Mucosa of rectum (tissue), 2 donors: ENCODE measurements at regions not wholly inside any gene's neighbourhood (a gene's known extent, or its start where the extent isn't known, plus 50 kb on each side); places are given as distances from the start of the nearest gene placed in this dataset.
A peak's percentile ranks its signal among the peaks of the same experiment; 100 is the strongest.

ENCODE experiments used
- H3K27ac ChIP-seq, 2 donors: one replicate each; pipeline ENCODE4 v1.7.0; 2013; ENCODE audit warnings: inconsistent platforms in 2 of 2, low read depth in 2 of 2, low read length in 2 of 2
- H3K27me3 ChIP-seq, 2 donors: one replicate each; pipeline ENCODE4 v1.7.0; 2013; ENCODE audit warnings: low read length in 2 of 2; ENCODE audit not compliant: control insufficient read depth in 2 of 2, insufficient read depth in 2 of 2
- H3K36me3 ChIP-seq, 2 donors: one replicate each; pipeline ENCODE4 v1.7.0; 2013; ENCODE audit warnings: low read length in 2 of 2; ENCODE audit not compliant: control insufficient read depth in 2 of 2, insufficient read depth in 2 of 2
- H3K4me1 ChIP-seq, 2 donors: one replicate each; pipeline ENCODE4 v1.7.0; 2013; ENCODE audit warnings: low read length in 2 of 2, mild to moderate bottlenecking in 1 of 2; ENCODE audit not compliant: control insufficient read depth in 2 of 2, insufficient read depth in 2 of 2
- H3K4me3 ChIP-seq, 2 donors: one replicate each; pipeline ENCODE4 v1.7.0; 2013; ENCODE audit warnings: low read length in 2 of 2
- H3K9ac ChIP-seq, 2 donors: one replicate each; pipeline ENCODE4 v1.7.0; 2013; ENCODE audit warnings: low read length in 2 of 2, low read depth in 1 of 2, mild to moderate bottlenecking in 1 of 2
- H3K9me3 ChIP-seq, 2 donors: one replicate each; pipeline ENCODE4 v1.7.0; 2013; ENCODE audit warnings: low read length in 2 of 2; ENCODE audit not compliant: control insufficient read depth in 2 of 2
- donor health status: healthy.
- donor health status: Normal muscosa, but diverticular disease.

- no peak overlapping the region for H3K4me3 ChIP-seq
- peak overlapping the region in 1 of 2 donors; percentile 5 for H3K27ac ChIP-seq
- no peaks in the 10 kb centered on the region for H3K9me3 ChIP-seq
- no peaks in the 10 kb centered on the region for H3K36me3 ChIP-seq
- H3K27me3 ChIP-seq: no peaks in the 10 kb centered on the region
- no peaks in the 10 kb centered on the region for H3K4me1 ChIP-seq
- no peak overlapping the region for H3K9ac ChIP-seq
Measured at GRCh38 chr9:75390951-75391350, 302.6 kb downstream of the OSTF1 start.

DNA sequence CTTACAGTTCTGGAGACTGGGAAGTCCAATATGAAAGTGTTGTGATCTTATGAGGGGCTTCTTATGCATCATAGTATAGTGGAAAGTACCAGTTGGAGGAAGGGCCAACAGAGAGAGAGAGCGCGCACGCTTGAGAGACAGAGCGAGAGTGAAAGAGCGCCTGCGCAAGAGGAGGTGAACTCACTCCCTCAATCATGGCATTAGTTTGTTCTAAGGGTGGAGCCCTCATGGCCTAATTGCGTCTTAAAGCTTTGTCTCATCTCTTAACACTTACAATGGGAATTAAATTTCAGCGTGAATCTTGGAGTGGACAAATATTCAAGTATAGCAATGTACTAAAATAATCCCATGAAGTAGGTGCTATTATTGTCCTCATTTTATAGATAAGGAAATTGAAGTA, 303.2 kb downstream of the OSTF1 start:
- Histone ChIP-seq H3K9me3 (no peaks in the 10 kb centered on the region), H3K27ac (no peak overlapping the region), H3K27me3 (no peaks in the 10 kb centered on the region), H3K36me3 (no peaks in the 10 kb centered on the region), H3K4me3 (no peak overlapping the region), H3K9ac (no peak overlapping the region), H3K4me1 (no peaks in the 10 kb centered on the region)

GRCh38 chr9:75395336-75395735, 307.0 kb downstream of the OSTF1 start:
- Histone ChIP-seq H3K4me1 (no peaks in the 10 kb centered on the region), H3K4me3 (no peak overlapping the region), H3K9me3 (no peaks in the 10 kb centered on the region), H3K9ac (no peak overlapping the region), H3K36me3 (no peaks in the 10 kb centered on the region), H3K27me3 (no peaks in the 10 kb centered on the region), H3K27ac (no peak overlapping the region)

GRCh38 chr9:75397836-75398235, 309.5 kb downstream of the OSTF1 start:
- no peaks in the 10 kb centered on the region for H3K9me3 ChIP-seq
- no peaks in the 10 kb centered on the region for H3K36me3 ChIP-seq
- no peaks in the 10 kb centered on the region for H3K27me3 ChIP-seq
- no peaks in the 10 kb centered on the region for H3K4me1 ChIP-seq
- no peak overlapping the region for H3K27ac ChIP-seq
- H3K4me3 ChIP-seq: no peak overlapping the region
- H3K9ac ChIP-seq: no peak overlapping the region

DNA sequence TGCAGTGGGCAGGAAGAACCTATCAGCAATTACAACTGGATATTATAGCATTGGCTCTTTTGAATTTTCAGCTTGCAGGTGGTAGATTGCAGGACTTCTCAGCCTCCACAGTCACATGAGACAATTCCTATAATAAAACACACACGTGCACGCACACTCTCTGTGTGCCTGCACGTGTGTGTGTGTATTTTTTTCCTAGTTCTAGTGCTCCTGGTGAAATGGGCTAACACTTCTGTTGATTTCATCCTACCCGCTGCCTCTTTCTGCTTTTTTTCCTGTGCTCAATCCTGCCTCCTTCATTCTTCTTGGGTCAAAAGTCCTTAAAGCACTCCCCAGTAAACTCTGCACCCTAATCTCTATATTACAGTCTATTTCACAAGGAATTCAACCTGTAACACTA, 320.1 kb downstream of the OSTF1 start:
- no peaks in the 10 kb centered on the region for H3K9me3 ChIP-seq
- no peak overlapping the region for H3K4me3 ChIP-seq
- H3K36me3 ChIP-seq: no peaks in the 10 kb centered on the region
- H3K27ac ChIP-seq: no peak overlapping the region
- no peaks in the 10 kb centered on the region for H3K27me3 ChIP-seq
- no peaks in the 10 kb centered on the region for H3K4me1 ChIP-seq
- no peak overlapping the region for H3K9ac ChIP-seq

DNA sequence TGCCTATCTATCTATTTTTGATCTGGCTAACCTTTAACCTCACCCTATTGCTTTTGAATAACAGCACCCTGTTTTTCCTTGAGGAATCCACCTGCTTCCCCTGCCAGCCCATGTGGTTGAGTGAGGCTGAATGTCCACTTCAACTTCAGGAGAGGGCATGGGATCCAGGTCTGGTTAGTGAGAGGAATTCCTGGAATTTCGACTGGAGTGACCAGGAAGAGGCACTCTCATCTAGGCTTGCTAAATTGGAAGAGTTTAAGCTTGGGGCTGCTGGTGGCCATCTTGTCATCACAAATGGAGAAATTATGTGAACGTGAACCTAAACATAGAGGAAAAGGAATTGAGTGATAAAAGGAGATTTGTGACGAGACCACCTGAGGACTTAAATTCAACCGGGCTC, 322.1 kb downstream of the OSTF1 start:
- Histone ChIP-seq H3K27ac (no peak overlapping the region), H3K9ac (no peak overlapping the region), H3K9me3 (no peaks in the 10 kb centered on the region), H3K36me3 (no peaks in the 10 kb centered on the region), H3K4me3 (no peak overlapping the region), H3K4me1 (no peaks in the 10 kb centered on the region), H3K27me3 (no peaks in the 10 kb centered on the region)

- H3K9ac ChIP-seq: no peak overlapping the region
- no peak overlapping the region for H3K4me3 ChIP-seq
- H3K4me1 ChIP-seq: no peaks in the 10 kb centered on the region
- H3K9me3 ChIP-seq: no peaks in the 10 kb centered on the region
- no peak overlapping the region for H3K27ac ChIP-seq
- H3K27me3 ChIP-seq: no peaks in the 10 kb centered on the region
- no peaks in the 10 kb centered on the region for H3K36me3 ChIP-seq
Measured at GRCh38 chr9:75414371-75415160, 326.3 kb downstream of the OSTF1 start.

GRCh38 chr9:75417471-75417870, 329.2 kb downstream of the OSTF1 start:
- Histone ChIP-seq H3K9ac (no peak overlapping the region), H3K36me3 (no peaks in the 10 kb centered on the region), H3K4me3 (no peak overlapping the region), H3K27ac (no peak overlapping the region), H3K9me3 (no peaks in the 10 kb centered on the region), H3K4me1 (no peaks in the 10 kb centered on the region), H3K27me3 (no peaks in the 10 kb centered on the region)

DNA sequence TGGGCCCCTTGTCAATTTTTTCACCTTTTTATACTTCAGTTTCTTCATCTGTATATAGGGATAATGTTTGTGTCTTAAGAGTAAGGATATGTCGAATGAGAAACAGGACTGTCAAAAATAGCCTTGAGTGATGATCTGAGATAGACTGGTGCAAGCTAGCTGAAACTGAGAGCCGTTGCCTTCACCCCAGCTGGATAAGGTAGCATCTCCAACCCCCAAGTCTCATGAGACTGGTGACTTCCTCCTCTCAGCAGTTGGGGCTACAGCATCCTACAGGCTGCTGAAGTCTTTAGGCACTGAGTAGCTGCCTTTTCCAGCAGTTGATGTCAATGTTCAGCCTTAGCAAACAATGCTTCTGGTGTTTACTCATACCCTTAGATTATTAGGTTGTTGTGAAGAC, 330.2 kb downstream of the OSTF1 start:
- Histone ChIP-seq H3K9me3 (no peaks in the 10 kb centered on the region), H3K4me1 (no peaks in the 10 kb centered on the region), H3K9ac (no peak overlapping the region), H3K27ac (no peak overlapping the region), H3K4me3 (no peak overlapping the region), H3K27me3 (no peaks in the 10 kb centered on the region), H3K36me3 (no peaks in the 10 kb centered on the region)

DNA sequence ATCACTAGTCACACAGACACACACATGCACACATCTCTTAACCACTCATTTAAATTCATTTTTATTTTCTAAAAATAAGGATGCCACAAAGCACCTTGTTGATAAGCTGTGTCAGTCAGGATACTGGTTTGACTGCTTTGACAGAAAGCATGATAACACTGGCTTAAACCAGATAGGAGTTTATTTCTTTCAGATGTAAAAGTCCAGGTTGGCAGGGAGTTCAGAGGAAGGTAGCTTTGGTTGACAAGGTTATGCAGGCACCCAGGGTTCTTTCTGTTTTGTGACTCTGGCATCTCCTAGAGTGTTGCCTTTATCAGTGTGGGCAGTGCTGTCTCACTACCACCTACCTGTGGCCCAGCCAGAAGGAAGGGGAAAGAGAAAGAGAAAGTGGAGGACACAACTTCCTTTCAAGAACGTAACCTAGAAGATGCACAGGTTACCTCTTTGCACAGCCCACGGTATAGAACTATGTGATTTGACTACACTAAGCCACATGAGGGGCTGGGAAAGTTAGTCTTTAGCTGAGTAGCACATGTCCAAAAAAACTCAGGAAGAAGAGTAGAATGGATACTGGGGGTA, 334.7 kb downstream of the OSTF1 start:
- H3K4me3 ChIP-seq: no peak overlapping the region
- H3K4me1 ChIP-seq: no peaks in the 10 kb centered on the region
- H3K36me3 ChIP-seq: no peaks in the 10 kb centered on the region
- no peaks in the 10 kb centered on the region for H3K27me3 ChIP-seq
- H3K9ac ChIP-seq: no peak overlapping the region
- no peak overlapping the region for H3K27ac ChIP-seq
- H3K9me3 ChIP-seq: no peaks in the 10 kb centered on the region
